CD4-positive, alpha-beta T cell (primary cell): ENCODE measurements at regions not wholly inside any gene's neighbourhood (a gene's known extent, or its start where the extent isn't known, plus 50 kb on each side); places are given as distances from the start of the nearest gene placed in this dataset.

Experiments used
- ATAC-seq: fragments of 200-7000 bp; cut with Tn5 transposase; one replicate; pipeline ENCODE4 v1.10.0; 2022; ENCODE audit warnings: mild to moderate bottlenecking; ENCODE audit not compliant: poor library complexity
- CTCF ChIA-PET: fragments of 350-600 bp; sonication (Branson Sonifier 250); formaldehyde crosslinking; loops from one replicate; lab custom pipeline; 2021; ENCODE audit warnings: antibody characterized with exemption, inconsistent platforms; lab: Charles Lee
- POLR2A ChIA-PET: fragments of 350-600 bp; sonication (Branson Sonifier 250); formaldehyde crosslinking; loops from one replicate; lab custom pipeline; 2021; ENCODE audit warnings: antibody characterized with exemption, inconsistent platforms; lab: Charles Lee
- DNase-seq, 14 experiments: peaks; one replicate each; pipeline ENCODE4 v3.0.0-alpha.2; 2013 to 2020; ENCODE audit warnings: mixed read lengths in 2 of 14
- H3K27ac ChIP-seq, 2 donors: one replicate each; pipeline versions ENCODE4 v1.5.1 to v1.7.0; 2013; ENCODE audit warnings: low read length in 2 of 2, low read depth in 1 of 2, mild to moderate bottlenecking in 1 of 2
- H3K27me3 ChIP-seq, 2 experiments: 1 replicate in 1 of 2; 2 replicates in 1 of 2; pipeline versions ENCODE4 v1.6.1 to v1.7.0; 2013; ENCODE audit warnings: low read length in 2 of 2, control low read depth in 1 of 2, mild to moderate bottlenecking in 1 of 2, moderate library complexity in 1 of 2; ENCODE audit not compliant: insufficient read depth in 2 of 2, control insufficient read depth in 1 of 2
- H3K36me3 ChIP-seq: one replicate; pipeline ENCODE4 v1.6.1; 2013; ENCODE audit warnings: low read length, control low read depth; ENCODE audit not compliant: insufficient read depth
- H3K4me1 ChIP-seq: one replicate; pipeline ENCODE4 v1.6.1; 2013; ENCODE audit warnings: low read length, control low read depth; ENCODE audit not compliant: insufficient read depth
- H3K4me3 ChIP-seq: one replicate; pipeline ENCODE4 v1.5.1; 2013; ENCODE audit warnings: mild to moderate bottlenecking, low read length, moderate library complexity
- H3K9me3 ChIP-seq, 2 experiments: 1 replicate in 1 of 2; 2 replicates in 1 of 2; pipeline versions ENCODE4 v1.6.1 to v1.7.0; 2013; ENCODE audit warnings: low read length in 2 of 2, mild to moderate bottlenecking in 2 of 2, control low read depth in 1 of 2, moderate library complexity in 1 of 2; ENCODE audit not compliant: control insufficient read depth in 1 of 2, insufficient read depth in 1 of 2
- H3K27ac Mint-ChIP-seq: one replicate; pipeline ENCODE4 v1.8.0; 2020; ENCODE audit warnings: mixed read lengths
- H3K27me3 Mint-ChIP-seq: one replicate; pipeline ENCODE4 v1.8.0; 2021; ENCODE audit warnings: mixed read lengths
- H3K36me3 Mint-ChIP-seq: one replicate; pipeline ENCODE4 v1.8.0; 2021; ENCODE audit warnings: low read depth, mixed read lengths
- H3K4me1 Mint-ChIP-seq: one replicate; pipeline ENCODE4 v1.8.0; 2021; ENCODE audit warnings: low read depth, mixed read lengths
- H3K4me3 Mint-ChIP-seq: one replicate; pipeline ENCODE4 v1.8.0; 2020; ENCODE audit warnings: mild to moderate bottlenecking, mixed read lengths
- H3K9me3 Mint-ChIP-seq: one replicate; pipeline ENCODE4 v1.8.0; 2020; ENCODE audit warnings: mixed read lengths
- intact Hi-C, 2 experiments: fragments of 100-400 bp; cut with DNase I in 1 of 2; cut with micrococcal nuclease in 1 of 2; formaldehyde crosslinking; loops; one replicate each; pipeline versions ENCODE4 v1.15.1 to v1.9.0; 2023 to 2025; cut with DNase I, micrococcal nuclease
- TF ChIP-seq, protein P1 (sequence below): fragments of 200-600 bp; IDR thresholded peaks from one replicate; pipeline ENCODE4 v1.8.0; 2022; ENCODE audit warnings: antibody characterized with exemption, mild to moderate bottlenecking

DNA sequence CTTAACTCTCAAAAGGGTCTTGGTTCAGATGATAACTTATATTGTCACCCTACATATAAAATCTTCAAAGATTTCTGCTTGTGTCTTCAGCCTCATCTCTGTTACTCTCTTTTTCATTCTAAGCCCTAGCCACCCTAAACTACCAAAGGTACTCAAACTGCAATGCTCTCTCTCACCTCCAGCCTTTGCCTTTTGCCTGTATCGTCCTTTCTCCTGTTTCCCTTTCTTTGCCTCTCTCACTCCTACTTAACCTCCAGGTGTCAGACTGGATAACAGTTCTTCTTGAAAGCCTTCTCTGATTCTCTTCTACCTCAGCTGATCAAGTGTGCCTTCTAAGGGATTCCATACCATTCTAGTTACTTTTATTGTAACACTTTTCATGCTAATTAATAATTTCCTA, 149.8 kb downstream of the SERPINI1 start:
- Mint-ChIP-seq H3K9me3 (no peaks in the 10 kb centered on the region), H3K4me1 (peaks cover 10% of the 10 kb centered on the region), H3K27me3 (peaks cover 10% of the 10 kb centered on the region), H3K27ac (no peak overlapping the region), H3K4me3 (no peak overlapping the region), H3K36me3 (no peaks in the 10 kb centered on the region)
- H3K27me3 ChIP-seq: no peaks in the 10 kb centered on the region
- ChIA-PET POLR2A (no interaction called here), CTCF (interaction anchor here (1.2 kb wide), 1 partner anchor 505 kb away, joined by 3 read pairs; the partner anchor contains the start of gene ZBBX)
- ATAC-seq (no peak), DNase-seq (no peak)
- TF ChIP-seq, protein P1, sequence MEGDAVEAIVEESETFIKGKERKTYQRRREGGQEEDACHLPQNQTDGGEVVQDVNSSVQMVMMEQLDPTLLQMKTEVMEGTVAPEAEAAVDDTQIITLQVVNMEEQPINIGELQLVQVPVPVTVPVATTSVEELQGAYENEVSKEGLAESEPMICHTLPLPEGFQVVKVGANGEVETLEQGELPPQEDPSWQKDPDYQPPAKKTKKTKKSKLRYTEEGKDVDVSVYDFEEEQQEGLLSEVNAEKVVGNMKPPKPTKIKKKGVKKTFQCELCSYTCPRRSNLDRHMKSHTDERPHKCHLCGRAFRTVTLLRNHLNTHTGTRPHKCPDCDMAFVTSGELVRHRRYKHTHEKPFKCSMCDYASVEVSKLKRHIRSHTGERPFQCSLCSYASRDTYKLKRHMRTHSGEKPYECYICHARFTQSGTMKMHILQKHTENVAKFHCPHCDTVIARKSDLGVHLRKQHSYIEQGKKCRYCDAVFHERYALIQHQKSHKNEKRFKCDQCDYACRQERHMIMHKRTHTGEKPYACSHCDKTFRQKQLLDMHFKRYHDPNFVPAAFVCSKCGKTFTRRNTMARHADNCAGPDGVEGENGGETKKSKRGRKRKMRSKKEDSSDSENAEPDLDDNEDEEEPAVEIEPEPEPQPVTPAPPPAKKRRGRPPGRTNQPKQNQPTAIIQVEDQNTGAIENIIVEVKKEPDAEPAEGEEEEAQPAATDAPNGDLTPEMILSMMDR: no peak
- intact Hi-C loops: no loop called here
- H3K4me3 ChIP-seq: no peak overlapping the region
- no peaks in the 10 kb centered on the region for H3K36me3 ChIP-seq
- H3K27ac ChIP-seq: no peak overlapping the region
- H3K9me3 ChIP-seq: no peaks in the 10 kb centered on the region
- no peaks in the 10 kb centered on the region for H3K4me1 ChIP-seq

DNA sequence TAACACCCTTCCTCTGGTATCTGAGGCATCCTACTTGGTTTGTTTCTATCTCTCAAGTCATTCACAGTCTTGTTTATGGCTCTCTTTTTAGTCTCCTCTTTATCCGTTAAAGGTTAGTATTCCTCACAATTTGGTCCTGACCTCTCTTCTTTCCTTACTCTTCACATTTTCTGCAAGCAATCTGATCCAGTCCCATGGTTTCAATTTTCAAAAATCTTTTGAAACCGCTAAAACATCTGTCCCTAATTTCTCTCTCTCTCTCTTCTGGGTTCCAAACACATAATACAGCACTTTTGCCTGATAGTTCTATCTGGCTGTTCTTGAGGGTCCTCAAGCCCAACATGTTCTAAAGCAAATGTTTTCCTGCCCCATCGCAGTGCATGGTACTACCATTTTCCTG, 149.0 kb downstream of the SERPINI1 start:
- H3K27me3 Mint-ChIP-seq: peaks cover 10% of the 10 kb centered on the region
- no peak overlapping the region for H3K27ac Mint-ChIP-seq
- intact Hi-C loops: loop anchor here in 1 of 2 experiments (5.0 kb wide), 1 partner anchor 502 kb away; the partner anchor contains the start of gene ZBBX

DNA sequence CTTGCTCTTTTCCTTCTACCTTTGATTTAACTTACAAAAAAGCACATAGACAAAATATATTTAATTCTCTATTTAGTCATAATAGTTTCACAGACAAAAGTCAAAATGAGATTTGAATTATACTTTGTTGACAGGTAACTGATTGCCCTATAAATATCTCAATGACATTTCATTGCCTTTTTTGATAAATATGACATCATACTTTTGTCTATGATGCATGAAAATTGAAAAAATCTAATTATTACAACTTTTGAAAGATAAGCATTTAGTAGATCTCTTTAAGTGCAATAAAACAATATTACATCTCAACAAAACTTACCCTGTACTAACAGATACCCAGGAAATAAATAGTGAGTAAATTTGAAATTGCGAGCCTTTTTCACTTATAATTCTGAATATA, 147.9 kb downstream of the SERPINI1 start:
- CTCF ChIA-PET: interaction anchor here (0.7 kb wide), 1 partner anchor 504 kb away, joined by 3 read pairs; the partner anchor contains the start of gene ZBBX
- Histone ChIP-seq H3K9me3 (no peaks in the 10 kb centered on the region), H3K27ac (no peak overlapping the region), H3K27me3 (no peaks in the 10 kb centered on the region), H3K4me1 (no peaks in the 10 kb centered on the region), H3K4me3 (no peak overlapping the region), H3K36me3 (no peaks in the 10 kb centered on the region)
- Mint-ChIP-seq H3K27me3 (peaks cover 10% of the 10 kb centered on the region), H3K4me1 (peaks cover 10% of the 10 kb centered on the region), H3K36me3 (no peaks in the 10 kb centered on the region), H3K9me3 (no peaks in the 10 kb centered on the region), H3K27ac (no peak overlapping the region), H3K4me3 (no peak overlapping the region)
- intact Hi-C loops: loop anchor here in 1 of 2 experiments (5.0 kb wide), 1 partner anchor 501 kb away; the partner anchor contains the start of gene ZBBX
- POLR2A ChIA-PET: no interaction called here
- ATAC-seq: no peak
- no peak for DNase-seq
- TF ChIP-seq, protein P1: no peak

More for the DNA sequence above, 149.0 kb downstream of the SERPINI1 start:
- Histone ChIP-seq H3K36me3 (no peaks in the 10 kb centered on the region), H3K4me3 (no peak overlapping the region), H3K27ac (no peak overlapping the region), H3K4me1 (no peaks in the 10 kb centered on the region), H3K9me3 (no peaks in the 10 kb centered on the region), H3K27me3 (no peaks in the 10 kb centered on the region)
- ATAC-seq: no peak
- H3K4me1 Mint-ChIP-seq: peaks cover 10% of the 10 kb centered on the region
- no peak overlapping the region for H3K4me3 Mint-ChIP-seq
- TF ChIP-seq, protein P1: no peak
- CTCF ChIA-PET: no interaction called here
- no peak for DNase-seq
- H3K9me3 Mint-ChIP-seq: no peaks in the 10 kb centered on the region
- no peaks in the 10 kb centered on the region for H3K36me3 Mint-ChIP-seq
- POLR2A ChIA-PET: no interaction called here
